ENCODE measurements at regions not wholly inside any gene's neighbourhood (a gene's known extent, or its start where the extent isn't known, plus 50 kb on each side); places are given as distances from the start of the nearest gene placed in this dataset.

DNA sequence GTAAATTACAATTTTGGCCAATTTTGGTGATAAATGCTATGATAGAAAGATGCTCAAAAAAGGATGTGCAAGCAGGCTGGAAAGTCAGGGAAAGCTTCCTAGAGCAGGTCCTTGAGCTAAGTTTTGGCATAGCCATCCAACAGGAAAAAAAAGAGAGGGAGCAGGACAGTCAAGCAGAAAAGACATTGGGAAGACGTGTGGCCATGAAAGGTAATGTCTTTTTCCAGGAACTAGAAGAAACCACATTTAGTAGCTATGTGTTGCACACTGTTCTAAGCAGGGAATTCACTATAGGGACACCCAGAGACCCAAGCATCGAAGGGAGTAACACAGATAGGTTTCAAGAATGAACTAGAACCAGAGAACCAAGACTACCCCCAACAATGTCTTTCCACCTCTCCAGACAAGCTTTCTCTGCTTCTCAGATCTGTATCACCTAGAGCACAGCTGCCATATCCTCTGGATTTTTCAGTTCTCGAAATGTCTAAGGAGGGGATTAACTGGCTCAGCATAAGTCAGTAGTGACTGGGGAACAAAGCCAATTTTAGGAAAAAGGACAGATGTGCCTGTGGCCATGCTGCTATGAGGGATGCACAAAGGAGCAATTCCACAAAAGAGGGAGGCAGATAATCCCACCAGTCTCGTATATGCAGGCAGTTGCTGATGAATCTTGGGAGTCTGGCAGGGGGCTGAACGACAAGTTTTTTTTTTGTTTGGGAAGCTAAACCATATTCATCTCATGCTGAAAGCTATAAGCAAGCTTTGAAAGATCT, 97.1 kb upstream of the DAB1 start:
- no peak for TF ChIP-seq POLR2A (IDR thresholded peaks at IDR 0.05; ENCODE audit: borderline replicate concordance, extremely low read depth, insufficient read depth, insufficient read length)
- TF ChIP-seq, protein P1, sequence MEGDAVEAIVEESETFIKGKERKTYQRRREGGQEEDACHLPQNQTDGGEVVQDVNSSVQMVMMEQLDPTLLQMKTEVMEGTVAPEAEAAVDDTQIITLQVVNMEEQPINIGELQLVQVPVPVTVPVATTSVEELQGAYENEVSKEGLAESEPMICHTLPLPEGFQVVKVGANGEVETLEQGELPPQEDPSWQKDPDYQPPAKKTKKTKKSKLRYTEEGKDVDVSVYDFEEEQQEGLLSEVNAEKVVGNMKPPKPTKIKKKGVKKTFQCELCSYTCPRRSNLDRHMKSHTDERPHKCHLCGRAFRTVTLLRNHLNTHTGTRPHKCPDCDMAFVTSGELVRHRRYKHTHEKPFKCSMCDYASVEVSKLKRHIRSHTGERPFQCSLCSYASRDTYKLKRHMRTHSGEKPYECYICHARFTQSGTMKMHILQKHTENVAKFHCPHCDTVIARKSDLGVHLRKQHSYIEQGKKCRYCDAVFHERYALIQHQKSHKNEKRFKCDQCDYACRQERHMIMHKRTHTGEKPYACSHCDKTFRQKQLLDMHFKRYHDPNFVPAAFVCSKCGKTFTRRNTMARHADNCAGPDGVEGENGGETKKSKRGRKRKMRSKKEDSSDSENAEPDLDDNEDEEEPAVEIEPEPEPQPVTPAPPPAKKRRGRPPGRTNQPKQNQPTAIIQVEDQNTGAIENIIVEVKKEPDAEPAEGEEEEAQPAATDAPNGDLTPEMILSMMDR (IDR thresholded peaks at IDR 0.05 in 2 of 3, conservative IDR thresholded peaks at IDR 0.05 in 1 of 3; ENCODE audit: borderline replicate concordance in 1 of 3, insufficient read depth in 1 of 3, low read depth in 2 of 3, low read length in 2 of 3): no peak
- no peak for TF ChIP-seq TCF7L2 (IDR thresholded peaks at IDR 0.05; ENCODE audit: borderline replicate concordance, extremely low read depth, insufficient read depth, insufficient read length)
- TF ChIP-seq EZH2phosphoT487 (IDR thresholded peaks at IDR 0.05; ENCODE audit: borderline replicate concordance): no peak
- TF ChIP-seq JUND (IDR thresholded peaks at IDR 0.05): no peak
- TF ChIP-seq ELF1 (IDR thresholded peaks at IDR 0.05; ENCODE audit: borderline replicate concordance, low read depth): no peak
- no peak for TF ChIP-seq POLR2AphosphoS5 (IDR thresholded peaks at IDR 0.05; ENCODE audit: low read depth, low read length)
- TF ChIP-seq SIN3A (IDR thresholded peaks at IDR 0.05; ENCODE audit: low read depth): no peak
- no peak for TF ChIP-seq SRF (IDR thresholded peaks at IDR 0.05; ENCODE audit: low read depth)
- no peak for TF ChIP-seq FOSL1 (IDR thresholded peaks at IDR 0.05; ENCODE audit: low read depth)
- no peak for TF ChIP-seq ZNF274 (IDR thresholded peaks at IDR 0.05; ENCODE audit: low read depth, low read length)
- no peak for TF ChIP-seq ZFX (IDR thresholded peaks at IDR 0.05)
